Trophoblast cell (in vitro differentiated cells and primary cell): ENCODE measurements at regions not wholly inside any gene's neighbourhood (a gene's known extent, or its start where the extent isn't known, plus 50 kb on each side); places are given as distances from the start of the nearest gene placed in this dataset.

Experiments used
- DNase-seq, 2 donors: peaks; one replicate each; pipeline ENCODE4 v3.0.0-alpha.2; 2016
- H2AFZ ChIP-seq: 2 replicates; pipeline ENCODE4 v1.6.1; 2013; ENCODE audit warnings: low read length, moderate library complexity, mild to moderate bottlenecking; ENCODE audit not compliant: insufficient read depth, poor library complexity
- H2AK5ac ChIP-seq: 2 replicates; pipeline ENCODE4 v1.6.1; 2013; ENCODE audit warnings: mild to moderate bottlenecking, low read length
- H2BK120ac ChIP-seq: 2 replicates; pipeline ENCODE4 v1.6.1; 2013; ENCODE audit warnings: low read length, mild to moderate bottlenecking, moderate library complexity; ENCODE audit not compliant: insufficient read depth, poor library complexity
- H2BK12ac ChIP-seq: 2 replicates; pipeline ENCODE4 v1.6.1; 2013; ENCODE audit warnings: mild to moderate bottlenecking, low read length, moderate library complexity
- H2BK5ac ChIP-seq: 2 replicates; pipeline ENCODE4 v1.6.1; 2013; ENCODE audit warnings: low read length, low read depth, moderate library complexity, mild to moderate bottlenecking; ENCODE audit not compliant: poor library complexity
- H3K14ac ChIP-seq: 2 replicates; pipeline ENCODE4 v1.6.1; 2013; ENCODE audit warnings: mild to moderate bottlenecking, low read length
- H3K18ac ChIP-seq: 2 replicates; pipeline ENCODE4 v1.6.1; 2013; ENCODE audit warnings: mild to moderate bottlenecking, low read length
- H3K23ac ChIP-seq: 2 replicates; pipeline ENCODE4 v1.6.1; 2013; ENCODE audit warnings: low read length
- H3K27ac ChIP-seq: 2 replicates; pipeline ENCODE4 v1.5.1; 2013; ENCODE audit warnings: low read depth, mild to moderate bottlenecking, inconsistent platforms, low read length, moderate library complexity
- H3K27me3 ChIP-seq: 2 replicates; pipeline ENCODE4 v1.6.1; 2013; ENCODE audit warnings: inconsistent platforms, mild to moderate bottlenecking, low read length, moderate library complexity; ENCODE audit not compliant: insufficient read depth
- H3K36me3 ChIP-seq, 2 experiments: 1 replicate in 1 of 2; 2 replicates in 1 of 2; pipeline ENCODE4 v1.6.1; 2013; ENCODE audit warnings: low read length in 2 of 2, mild to moderate bottlenecking in 2 of 2, moderate library complexity in 1 of 2; ENCODE audit not compliant: insufficient read depth in 2 of 2, control insufficient read depth in 1 of 2
- H3K4ac ChIP-seq: 2 replicates; pipeline ENCODE4 v1.6.1; 2013; ENCODE audit warnings: low read depth, mild to moderate bottlenecking, low read length, moderate library complexity
- H3K4me1 ChIP-seq, 2 experiments: 1 replicate in 1 of 2; 2 replicates in 1 of 2; pipeline ENCODE4 v1.6.1; 2013; ENCODE audit warnings: low read length in 2 of 2, mild to moderate bottlenecking in 2 of 2, moderate library complexity in 1 of 2; ENCODE audit not compliant: insufficient read depth in 2 of 2, control insufficient read depth in 1 of 2
- H3K4me2 ChIP-seq: 2 replicates; pipeline ENCODE4 v1.6.1; 2013; ENCODE audit warnings: inconsistent platforms, mild to moderate bottlenecking, low read length, moderate library complexity
- H3K4me3 ChIP-seq: 2 replicates; pipeline ENCODE4 v1.5.1; 2013; ENCODE audit warnings: mild to moderate bottlenecking, low read depth, low read length, inconsistent platforms
- H3K79me1 ChIP-seq: one replicate; pipeline ENCODE4 v1.6.1; 2013; ENCODE audit warnings: low read length
- H3K79me2 ChIP-seq: 2 replicates; pipeline ENCODE4 v1.6.1; 2013; ENCODE audit warnings: low read length, mild to moderate bottlenecking; ENCODE audit not compliant: control insufficient read depth, insufficient read depth, poor library complexity
- H3K9ac ChIP-seq: 2 replicates; pipeline ENCODE4 v1.6.1; 2013; ENCODE audit warnings: mild to moderate bottlenecking, low read length
- H3K9me3 ChIP-seq: 2 replicates; pipeline ENCODE4 v1.6.1; 2013; ENCODE audit warnings: low read depth, mild to moderate bottlenecking, control low read depth, inconsistent platforms, low read length; ENCODE audit not compliant: insufficient read depth
- H4K12ac ChIP-seq: 2 replicates; pipeline ENCODE4 v1.6.1; 2013; ENCODE audit warnings: low read depth, mild to moderate bottlenecking, low read length, moderate library complexity
- H4K8ac ChIP-seq: 2 replicates; pipeline ENCODE4 v1.6.1; 2013; ENCODE audit warnings: low read depth, mild to moderate bottlenecking, low read length, moderate library complexity
- H4K91ac ChIP-seq: one replicate; pipeline ENCODE4 v1.6.1; 2013; ENCODE audit warnings: low read depth, mild to moderate bottlenecking, low read length, moderate library complexity
- WGBS: extraction: QIAGEN DNeasy Blood & Tissue Kit; methylation state at CpG from one replicate; pipeline ENCODE4 v1.1.7; 2013; ENCODE audit warnings: missing lambda C conversion rate; ENCODE audit not compliant: insufficient read length, insufficient coverage; ENCODE audit errors: extremely low coverage; 5-methylcytosine and 5-hydroxymethylcytosine counted together

DNA sequence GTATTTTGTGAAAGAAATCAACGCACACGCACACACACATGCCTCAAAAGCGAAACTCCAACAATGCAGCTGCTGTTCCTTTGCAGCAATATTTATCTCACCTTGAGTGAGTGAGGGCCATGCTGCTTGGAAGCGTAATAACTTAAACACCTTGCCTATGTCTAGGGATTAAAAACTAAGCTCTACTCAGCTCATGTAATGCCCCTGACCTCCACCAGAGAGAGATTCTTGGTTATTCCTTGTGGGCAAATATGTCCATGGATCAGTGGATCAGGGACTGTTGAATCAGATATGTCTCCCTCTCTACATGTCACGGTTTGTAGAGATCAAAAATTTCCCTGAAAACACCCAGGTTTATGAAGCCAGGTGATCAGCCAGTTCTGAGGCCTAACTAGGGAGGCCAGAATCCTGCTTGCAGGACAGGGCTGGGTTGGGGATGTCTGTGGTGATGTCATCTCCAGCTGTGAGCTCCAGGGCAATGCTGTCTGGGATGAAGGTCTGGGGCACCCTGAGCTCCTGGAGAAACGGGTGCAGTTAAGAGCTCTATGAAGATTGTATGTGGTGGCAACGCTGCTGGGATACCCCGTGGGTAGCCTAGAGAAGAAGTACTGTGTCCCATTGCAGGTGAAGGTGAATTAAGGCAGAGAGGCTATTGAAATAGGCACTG lies 149.4 kb downstream of the KCNJ12 start:
- Histone ChIP-seq H3K4me3 (no peak overlapping the region), H3K27me3 (no peaks in the 10 kb centered on the region), H2AK5ac (no peak overlapping the region), H3K14ac (no peak overlapping the region), H3K4me2 (no peak overlapping the region), H2BK5ac (no peak overlapping the region), H3K27ac (no peak overlapping the region), H3K18ac (no peak overlapping the region), H3K79me1 (no peaks in the 10 kb centered on the region), H2BK120ac (no peak overlapping the region), H3K9me3 (peaks cover 2% of the 10 kb centered on the region), H3K79me2 (no peaks in the 10 kb centered on the region), H3K4me1 (peaks cover 7% of the 10 kb centered on the region in 2 experiments), H2BK12ac (no peak overlapping the region), H4K12ac (no peak overlapping the region), H3K9ac (no peak overlapping the region), H3K36me3 (no peaks in the 10 kb centered on the region), H2AFZ (no peak overlapping the region), H3K23ac (no peak overlapping the region), H4K8ac (no peak overlapping the region), H4K91ac (no peak overlapping the region), H3K4ac (no peak overlapping the region)
- no CpG with 5 or more reads among the region's 8 CpGs for WGBS
- DNase-seq = no peak

DNA sequence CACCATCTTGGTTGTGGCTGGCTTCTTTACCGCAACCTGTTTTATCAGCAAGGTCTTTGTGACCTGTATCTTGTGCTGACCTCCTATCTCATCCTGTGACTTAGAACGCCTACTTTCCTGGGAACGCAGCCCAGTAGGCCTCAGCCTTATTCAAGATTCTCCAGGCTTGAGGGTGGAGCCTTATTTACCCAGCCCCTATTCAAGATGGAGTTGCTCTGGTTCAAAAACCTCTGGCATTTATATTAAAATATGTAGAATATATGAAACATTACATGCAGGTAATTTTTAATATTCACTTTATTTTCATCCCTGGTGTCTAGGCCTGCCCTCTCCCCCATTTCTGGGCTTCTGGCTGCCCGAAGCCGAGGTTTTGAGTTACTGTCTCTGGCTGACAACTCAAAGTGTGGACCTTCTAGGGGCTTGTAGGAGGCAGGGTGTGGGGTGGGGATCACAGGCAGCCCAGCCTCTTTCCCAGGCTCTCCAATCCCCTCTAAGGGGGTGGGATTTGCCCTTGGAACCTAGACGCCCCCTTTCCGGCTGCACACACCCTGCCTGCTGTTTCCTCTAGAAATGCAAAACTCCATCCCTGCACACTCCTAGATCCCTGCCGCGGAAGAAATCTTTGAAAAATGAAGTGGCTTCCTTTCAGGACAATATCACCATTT lies 152.0 kb downstream of the KCNJ12 start:
- Histone ChIP-seq H3K23ac (no peak overlapping the region), H3K9me3 (peaks cover 2% of the 10 kb centered on the region), H3K14ac (no peak overlapping the region), H2AK5ac (no peak overlapping the region), H2BK120ac (no peak overlapping the region), H3K4ac (no peak overlapping the region), H3K18ac (no peak overlapping the region), H3K27me3 (no peaks in the 10 kb centered on the region), H3K27ac (no peak overlapping the region), H3K4me2 (no peak overlapping the region), H3K79me1 (no peaks in the 10 kb centered on the region), H2BK5ac (no peak overlapping the region), H3K79me2 (no peaks in the 10 kb centered on the region), H4K12ac (no peak overlapping the region), H3K9ac (no peak overlapping the region), H3K4me3 (no peak overlapping the region), H4K91ac (no peak overlapping the region), H2AFZ (no peak overlapping the region), H3K4me1 (peaks cover 4% of the 10 kb centered on the region in 2 experiments), H3K36me3 (no peaks in the 10 kb centered on the region), H2BK12ac (no peak overlapping the region), H4K8ac (no peak overlapping the region)
- no peak for DNase-seq
- WGBS = no CpG with 5 or more reads among the region's 9 CpGs

DNA sequence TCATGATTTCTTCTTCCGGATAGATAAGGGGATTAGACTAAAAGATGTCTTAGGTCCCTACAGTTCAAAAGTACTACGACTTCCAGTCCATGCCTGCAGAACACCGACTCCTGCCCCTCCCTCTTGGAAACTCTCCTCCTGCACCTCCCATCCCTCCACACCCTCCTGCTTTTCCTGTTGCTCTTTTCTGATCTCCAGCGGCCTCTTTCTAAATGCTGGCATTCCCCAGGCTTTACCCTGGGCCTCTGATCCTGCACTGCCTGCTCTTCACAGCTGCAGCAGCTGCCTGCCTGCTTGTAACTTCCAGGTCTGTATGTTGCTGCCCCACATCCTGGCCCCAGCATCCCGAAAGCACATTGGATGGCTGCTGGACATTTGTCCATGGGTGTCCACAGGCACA lies 154.2 kb downstream of the KCNJ12 start:
- H3K4me3 ChIP-seq = no peak overlapping the region
- peaks cover 7% of the 10 kb centered on the region for H3K9me3 ChIP-seq
- H2BK120ac ChIP-seq = no peak overlapping the region
- H3K36me3 ChIP-seq = peaks cover 0 to 1% of the 10 kb centered on the region in 2 experiments
- no peak overlapping the region for H3K4ac ChIP-seq
- no peak overlapping the region for H4K8ac ChIP-seq
- H2AFZ ChIP-seq = no peak overlapping the region
- H3K27ac ChIP-seq = no peak overlapping the region
- no peaks in the 10 kb centered on the region for H3K4me1 ChIP-seq
- no peak overlapping the region for H3K18ac ChIP-seq
- no peak overlapping the region for H3K23ac ChIP-seq
- H4K12ac ChIP-seq = no peak overlapping the region
- no peak overlapping the region for H2AK5ac ChIP-seq
- H3K79me2 ChIP-seq = no peaks in the 10 kb centered on the region
- H3K4me2 ChIP-seq = no peak overlapping the region
- no peak overlapping the region for H2BK12ac ChIP-seq
- H3K79me1 ChIP-seq = no peaks in the 10 kb centered on the region
- H3K27me3 ChIP-seq = no peaks in the 10 kb centered on the region
- H2BK5ac ChIP-seq = no peak overlapping the region
- no peak overlapping the region for H3K9ac ChIP-seq
- H4K91ac ChIP-seq = no peak overlapping the region
- no peak for DNase-seq
- no CpG with 5 or more reads among the region's 5 CpGs for WGBS
- H3K14ac ChIP-seq = no peak overlapping the region

DNA sequence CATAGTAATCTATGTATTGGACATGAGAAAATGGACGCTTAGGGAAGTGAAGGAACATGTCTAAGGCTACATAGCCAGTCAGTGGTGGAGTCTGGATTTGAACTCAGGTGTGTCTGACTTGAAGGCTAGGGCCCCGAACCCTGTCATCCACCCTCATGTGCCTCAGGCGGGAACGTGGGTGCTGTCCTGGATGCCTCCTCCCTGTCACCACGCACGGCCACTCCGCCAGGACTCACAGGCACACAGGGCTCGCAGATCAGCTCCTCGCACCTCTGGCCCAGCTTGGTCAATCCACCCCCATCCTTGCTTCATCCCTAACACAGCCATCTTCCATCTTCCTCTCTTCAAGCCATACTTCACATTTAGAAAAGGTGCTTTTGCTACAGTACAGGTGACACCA lies 154.7 kb downstream of the KCNJ12 start:
- H2BK5ac ChIP-seq = no peak overlapping the region
- no peak overlapping the region for H2AK5ac ChIP-seq
- no peak overlapping the region for H3K4ac ChIP-seq
- H4K12ac ChIP-seq = no peak overlapping the region
- DNase-seq = no peak
- H2BK120ac ChIP-seq = no peak overlapping the region
- no peaks in the 10 kb centered on the region for H3K79me2 ChIP-seq
- H3K36me3 ChIP-seq = peaks cover 0 to 1% of the 10 kb centered on the region in 2 experiments
- H3K4me1 ChIP-seq = no peaks in the 10 kb centered on the region
- no peak overlapping the region for H3K4me3 ChIP-seq
- H3K79me1 ChIP-seq = no peaks in the 10 kb centered on the region
- H3K27me3 ChIP-seq = no peaks in the 10 kb centered on the region
- no peak overlapping the region for H4K91ac ChIP-seq
- WGBS = no CpG with 5 or more reads among the region's 9 CpGs
- no peak overlapping the region for H3K23ac ChIP-seq
- H4K8ac ChIP-seq = no peak overlapping the region
- no peak overlapping the region for H3K18ac ChIP-seq
- no peak overlapping the region for H3K9ac ChIP-seq
- H2AFZ ChIP-seq = no peak overlapping the region
- no peak overlapping the region for H3K27ac ChIP-seq
- no peak overlapping the region for H3K4me2 ChIP-seq
- H2BK12ac ChIP-seq = no peak overlapping the region
- no peak overlapping the region for H3K14ac ChIP-seq
- peaks cover 5% of the 10 kb centered on the region for H3K9me3 ChIP-seq
